ENCODE measurements at regions not wholly inside any gene's neighbourhood (a gene's known extent, or its start where the extent isn't known, plus 50 kb on each side); places are given as distances from the start of the nearest gene placed in this dataset.

DNA sequence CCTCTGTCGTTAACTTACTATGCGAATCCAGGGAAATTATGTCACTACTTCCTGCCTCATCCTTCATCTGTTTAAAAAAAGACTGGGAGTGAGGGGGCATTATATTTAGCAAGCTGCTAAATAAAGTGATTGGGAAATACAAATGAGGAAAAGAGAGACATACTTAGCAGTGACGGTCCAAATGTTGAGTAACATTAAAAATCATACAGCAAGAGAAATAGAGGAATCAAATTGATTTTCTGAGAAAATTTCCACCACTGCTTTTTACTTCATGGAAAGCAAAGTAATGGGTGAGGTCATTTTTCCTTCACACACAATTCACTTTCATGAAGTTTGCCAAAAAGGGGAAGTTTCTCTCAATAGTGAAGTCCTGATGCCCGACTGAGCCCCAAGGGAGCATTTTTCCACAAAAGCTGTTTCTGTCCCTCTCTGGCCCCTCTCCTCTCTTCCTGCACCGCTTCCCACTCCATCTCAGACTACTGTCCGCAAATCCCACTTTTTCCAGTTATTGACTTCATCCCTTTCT, 61.9 kb upstream of the ADO start:
- no peak overlapping the region for H3K27ac ChIP-seq (ENCODE audit: low read depth, low read length)
- no peaks in the 10 kb centered on the region for H3K9me3 ChIP-seq (ENCODE audit: control insufficient read depth, insufficient read depth, low read depth, low read length)
- no peaks in the 10 kb centered on the region for H3K4me1 ChIP-seq (ENCODE audit: control insufficient read depth, insufficient read depth, low read length)
- no peaks in the 10 kb centered on the region for H3K27me3 ChIP-seq (ENCODE audit: control insufficient read depth, insufficient read depth, low read length)
- H3K9ac ChIP-seq (ENCODE audit: low read length), result no peak overlapping the region
- H3K36me3 ChIP-seq (ENCODE audit: control insufficient read depth, insufficient read depth, low read length), result no peaks in the 10 kb centered on the region
- H3K4me3 ChIP-seq (ENCODE audit: low read depth, low read length), result no peak overlapping the region

DNA sequence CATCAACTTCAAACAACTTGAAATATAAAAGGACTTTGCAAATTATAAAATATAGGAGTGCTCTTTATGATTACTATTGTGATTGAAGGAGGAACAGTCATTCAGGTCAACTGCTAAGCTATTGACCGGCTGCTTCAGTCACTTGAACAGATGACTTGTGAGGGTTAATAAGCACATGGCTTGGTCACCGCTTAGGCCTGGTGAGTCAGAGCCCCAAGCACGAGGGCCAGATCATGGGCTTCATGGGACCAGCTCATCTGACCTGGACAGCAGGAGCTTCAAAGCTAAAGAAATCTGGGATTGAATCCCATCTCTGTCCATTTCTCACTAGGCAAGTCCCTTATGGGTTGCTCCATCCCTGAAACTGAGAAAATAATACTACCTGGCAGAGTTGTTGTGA, 60.4 kb upstream of the ADO start:
- H3K36me3 ChIP-seq (ENCODE audit: control insufficient read depth, insufficient read depth, low read length), result no peaks in the 10 kb centered on the region
- no peaks in the 10 kb centered on the region for H3K4me1 ChIP-seq (ENCODE audit: control insufficient read depth, insufficient read depth, low read length)
- H3K27ac ChIP-seq (ENCODE audit: low read depth, low read length), result no peak overlapping the region
- no peaks in the 10 kb centered on the region for H3K9me3 ChIP-seq (ENCODE audit: control insufficient read depth, insufficient read depth, low read depth, low read length)
- H3K9ac ChIP-seq (ENCODE audit: low read length), result no peak overlapping the region
- H3K27me3 ChIP-seq (ENCODE audit: control insufficient read depth, insufficient read depth, low read length), result no peaks in the 10 kb centered on the region
- no peak overlapping the region for H3K4me3 ChIP-seq (ENCODE audit: low read depth, low read length)

DNA sequence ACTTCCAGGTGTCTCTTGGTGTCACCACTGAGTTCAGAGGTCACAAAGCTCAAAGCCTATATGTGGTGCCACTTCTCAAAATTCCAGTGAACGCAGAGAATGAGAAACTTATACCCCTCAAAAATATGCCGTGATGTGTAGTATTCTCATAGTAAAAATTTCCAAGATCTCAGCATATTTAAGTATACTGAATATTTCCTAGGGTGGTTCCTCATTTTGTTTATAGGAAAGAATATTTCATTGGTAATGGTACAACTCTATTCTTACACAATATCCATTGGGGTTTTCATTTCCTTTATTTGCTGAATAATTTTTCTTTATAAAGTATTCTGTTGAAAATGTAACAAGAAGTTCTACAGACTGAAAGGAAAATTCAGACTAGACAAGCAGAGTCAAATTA, 58.9 kb upstream of the ADO start:
- H3K27ac ChIP-seq (ENCODE audit: low read depth, low read length), result no peak overlapping the region
- H3K4me1 ChIP-seq (ENCODE audit: control insufficient read depth, insufficient read depth, low read length), result peaks cover 3% of the 10 kb centered on the region; the same call in 1 of the 2 replicates
- no peaks in the 10 kb centered on the region for H3K9me3 ChIP-seq (ENCODE audit: control insufficient read depth, insufficient read depth, low read depth, low read length)
- H3K36me3 ChIP-seq (ENCODE audit: control insufficient read depth, insufficient read depth, low read length), result no peaks in the 10 kb centered on the region
- no peak overlapping the region for H3K4me3 ChIP-seq (ENCODE audit: low read depth, low read length)
- no peak overlapping the region for H3K9ac ChIP-seq (ENCODE audit: low read length)
- H3K27me3 ChIP-seq (ENCODE audit: control insufficient read depth, insufficient read depth, low read length), result no peaks in the 10 kb centered on the region

DNA sequence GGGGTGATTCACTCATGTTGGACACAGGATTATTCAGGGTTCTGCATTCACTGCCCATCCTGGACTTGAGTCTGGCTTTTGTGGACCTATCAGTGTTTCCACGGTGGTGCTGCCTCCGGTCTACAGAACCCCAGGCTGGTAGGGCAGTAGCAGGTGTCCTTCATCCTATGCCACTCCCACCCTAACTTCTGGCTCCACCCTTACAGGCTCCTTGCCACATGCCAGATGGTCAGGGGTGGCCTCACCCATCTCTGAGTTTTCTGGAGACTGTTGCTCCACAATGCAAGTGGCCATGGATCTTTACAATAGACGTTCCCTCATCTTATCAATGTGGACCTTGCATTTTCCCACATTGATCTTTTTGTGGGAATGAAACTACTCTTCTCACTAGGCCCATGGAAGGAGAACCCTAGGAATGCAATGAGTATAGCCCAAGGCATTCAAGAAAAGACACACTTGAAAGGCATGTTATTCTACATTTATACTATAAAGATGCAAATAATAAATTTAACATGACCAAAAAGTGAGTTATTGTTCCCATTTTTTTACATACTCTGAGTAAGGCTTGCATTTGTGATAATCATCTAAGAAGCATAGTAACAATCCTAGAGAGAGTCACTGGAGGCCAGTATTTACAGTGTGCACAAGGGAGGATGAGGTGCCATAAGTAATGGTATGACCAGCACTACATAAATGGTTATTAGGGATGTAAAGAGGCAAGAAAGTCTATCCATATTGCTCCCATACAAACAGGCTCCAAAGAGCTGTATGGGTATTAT, 57.4 kb upstream of the ADO start:
- no peaks in the 10 kb centered on the region for H3K9me3 ChIP-seq (ENCODE audit: control insufficient read depth, insufficient read depth, low read depth, low read length)
- H3K4me3 ChIP-seq (ENCODE audit: low read depth, low read length), result no peak overlapping the region
- no peaks in the 10 kb centered on the region for H3K36me3 ChIP-seq (ENCODE audit: control insufficient read depth, insufficient read depth, low read length)
- H3K4me1 ChIP-seq (ENCODE audit: control insufficient read depth, insufficient read depth, low read length), result peaks cover 3% of the 10 kb centered on the region; the same call in 1 of the 2 replicates
- no peaks in the 10 kb centered on the region for H3K27me3 ChIP-seq (ENCODE audit: control insufficient read depth, insufficient read depth, low read length)
- no peak overlapping the region for H3K27ac ChIP-seq (ENCODE audit: low read depth, low read length)
- no peak overlapping the region for H3K9ac ChIP-seq (ENCODE audit: low read length)

DNA sequence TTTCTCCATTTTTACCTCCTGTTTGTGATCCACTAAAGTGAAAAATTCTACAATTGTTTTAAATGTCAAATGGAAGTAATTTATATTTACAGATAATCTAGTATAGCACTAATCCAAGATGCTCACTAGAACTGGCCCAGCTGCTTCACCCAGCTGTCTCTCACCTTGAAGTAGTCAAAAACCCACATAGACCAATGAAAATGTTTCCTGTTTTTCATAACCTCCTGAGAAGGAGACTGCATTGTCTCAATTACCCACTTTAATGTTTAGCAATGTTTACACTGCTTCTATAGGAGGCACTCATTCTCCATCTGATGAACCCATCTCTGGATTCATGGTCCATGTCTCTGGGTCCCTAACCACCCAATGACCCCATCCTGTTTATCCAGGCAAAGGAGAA, 56.1 kb upstream of the ADO start:
- H3K9ac ChIP-seq (ENCODE audit: low read length), result no peak overlapping the region
- H3K36me3 ChIP-seq (ENCODE audit: control insufficient read depth, insufficient read depth, low read length), result no peaks in the 10 kb centered on the region
- H3K4me3 ChIP-seq (ENCODE audit: low read depth, low read length), result no peak overlapping the region
- H3K27me3 ChIP-seq (ENCODE audit: control insufficient read depth, insufficient read depth, low read length), result no peaks in the 10 kb centered on the region
- H3K27ac ChIP-seq (ENCODE audit: low read depth, low read length), result no peak overlapping the region
- H3K4me1 ChIP-seq (ENCODE audit: control insufficient read depth, insufficient read depth, low read length), result peaks cover 3% of the 10 kb centered on the region; the same call in 1 of the 2 replicates
- H3K9me3 ChIP-seq (ENCODE audit: control insufficient read depth, insufficient read depth, low read depth, low read length), result no peaks in the 10 kb centered on the region

DNA sequence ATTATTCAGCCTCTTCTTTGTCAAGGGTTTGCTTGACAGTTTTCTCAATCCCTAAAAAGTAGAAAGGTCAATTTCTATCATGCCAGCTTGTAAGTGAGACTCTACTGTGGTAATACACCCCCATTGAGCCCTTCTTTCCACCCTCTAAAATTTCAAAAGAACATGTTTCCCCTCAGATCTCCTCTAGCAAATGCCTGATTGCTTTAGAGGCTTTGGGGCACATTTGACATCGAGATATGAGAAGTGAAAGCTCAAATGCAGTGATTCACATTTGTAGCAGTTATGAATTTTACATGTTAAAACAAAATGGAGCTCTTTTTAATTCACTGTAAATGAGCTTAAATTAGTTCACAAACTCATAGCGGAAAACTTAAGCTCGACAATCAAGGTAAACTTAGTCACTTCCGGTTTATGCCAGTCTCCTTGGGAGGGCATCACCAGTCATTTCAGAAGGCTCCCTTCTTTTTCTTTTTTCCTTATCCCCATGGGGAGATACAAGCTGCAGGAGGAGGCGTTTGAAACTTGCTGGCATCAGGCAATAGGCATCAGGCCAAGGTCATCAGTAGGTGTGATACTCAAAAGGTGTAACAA, 55.3 kb upstream of the ADO start:
- H3K4me1 ChIP-seq (ENCODE audit: control insufficient read depth, insufficient read depth, low read length), result peaks cover 3% of the 10 kb centered on the region; the same call in 1 of the 2 replicates
- H3K9me3 ChIP-seq (ENCODE audit: control insufficient read depth, insufficient read depth, low read depth, low read length), result no peaks in the 10 kb centered on the region
- no peaks in the 10 kb centered on the region for H3K36me3 ChIP-seq (ENCODE audit: control insufficient read depth, insufficient read depth, low read length)
- no peaks in the 10 kb centered on the region for H3K27me3 ChIP-seq (ENCODE audit: control insufficient read depth, insufficient read depth, low read length)
- H3K4me3 ChIP-seq (ENCODE audit: low read depth, low read length), result no peak overlapping the region
- H3K9ac ChIP-seq (ENCODE audit: low read length), result no peak overlapping the region
- H3K27ac ChIP-seq (ENCODE audit: low read depth, low read length), result no peak overlapping the region
